ENCODE measurements at regions not wholly inside any gene's neighbourhood (a gene's known extent, or its start where the extent isn't known, plus 50 kb on each side); places are given as distances from the start of the nearest gene placed in this dataset.

DNA sequence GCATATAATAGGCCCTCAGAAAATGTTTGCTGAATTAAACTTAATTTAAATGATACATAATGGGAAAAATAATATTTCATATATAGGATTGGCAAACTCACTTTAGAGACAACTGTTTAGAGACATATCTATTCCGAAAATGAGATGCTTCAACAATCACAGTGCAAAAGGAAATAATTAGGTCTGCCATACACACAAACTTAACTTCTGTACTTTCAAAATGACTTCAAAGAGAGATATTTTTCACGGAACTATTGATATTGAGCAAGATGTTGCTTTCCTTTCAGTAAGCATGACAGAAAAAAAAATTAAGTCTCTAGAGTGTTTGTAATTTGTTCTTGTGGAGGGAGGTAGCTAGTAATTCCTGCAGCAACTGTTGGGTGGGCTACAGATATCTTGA lies 769.5 kb downstream of the TUSC7 start:
- TF ChIP-seq, protein P1, sequence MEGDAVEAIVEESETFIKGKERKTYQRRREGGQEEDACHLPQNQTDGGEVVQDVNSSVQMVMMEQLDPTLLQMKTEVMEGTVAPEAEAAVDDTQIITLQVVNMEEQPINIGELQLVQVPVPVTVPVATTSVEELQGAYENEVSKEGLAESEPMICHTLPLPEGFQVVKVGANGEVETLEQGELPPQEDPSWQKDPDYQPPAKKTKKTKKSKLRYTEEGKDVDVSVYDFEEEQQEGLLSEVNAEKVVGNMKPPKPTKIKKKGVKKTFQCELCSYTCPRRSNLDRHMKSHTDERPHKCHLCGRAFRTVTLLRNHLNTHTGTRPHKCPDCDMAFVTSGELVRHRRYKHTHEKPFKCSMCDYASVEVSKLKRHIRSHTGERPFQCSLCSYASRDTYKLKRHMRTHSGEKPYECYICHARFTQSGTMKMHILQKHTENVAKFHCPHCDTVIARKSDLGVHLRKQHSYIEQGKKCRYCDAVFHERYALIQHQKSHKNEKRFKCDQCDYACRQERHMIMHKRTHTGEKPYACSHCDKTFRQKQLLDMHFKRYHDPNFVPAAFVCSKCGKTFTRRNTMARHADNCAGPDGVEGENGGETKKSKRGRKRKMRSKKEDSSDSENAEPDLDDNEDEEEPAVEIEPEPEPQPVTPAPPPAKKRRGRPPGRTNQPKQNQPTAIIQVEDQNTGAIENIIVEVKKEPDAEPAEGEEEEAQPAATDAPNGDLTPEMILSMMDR (IDR thresholded peaks at IDR 0.05 in 4 of 5, conservative IDR thresholded peaks at IDR 0.05 in 1 of 5): no peak
- TF ChIP-seq POLR2A (IDR thresholded peaks at IDR 0.05): no peak

Measured in gastrocnemius medialis (tissue), 4 donors.